Erythroblast (primary cell): ENCODE measurements at regions not wholly inside any gene's neighbourhood (a gene's known extent, or its start where the extent isn't known, plus 50 kb on each side); places are given as distances from the start of the nearest gene placed in this dataset.

Experiments
- GATA1 ChIP-seq: IDR thresholded peaks from 2 replicates; pipeline ENCODE4 v1.6.1; 2011; ENCODE audit warnings: low read depth, mild to moderate bottlenecking, control low read depth, low read length, moderate library complexity
- POLR2A ChIP-seq: IDR thresholded peaks from 2 replicates; pipeline ENCODE4 v1.6.1; 2011; ENCODE audit warnings: mild to moderate bottlenecking, low read length

DNA sequence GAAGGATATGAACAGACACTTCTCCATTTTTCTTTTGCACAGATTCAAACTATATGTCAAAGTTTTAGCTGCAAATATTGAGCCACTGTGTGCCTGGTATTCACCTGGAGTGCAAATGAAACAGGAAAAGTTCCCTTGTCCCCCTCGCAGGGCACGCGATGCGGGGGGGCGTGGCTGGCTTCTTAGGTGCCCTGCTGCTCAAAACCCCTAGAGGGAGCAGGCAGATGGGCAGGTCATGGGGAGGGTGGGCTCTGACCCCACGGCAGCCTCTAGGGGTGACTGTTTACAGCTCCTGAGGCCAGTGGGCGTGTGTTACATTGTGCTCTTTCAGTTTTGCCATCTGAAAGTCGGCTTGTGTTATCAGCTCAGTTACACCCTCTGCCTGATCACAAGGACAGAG, 931.2 kb upstream of the B3GALT2 start:
- TF ChIP-seq POLR2A (no peak), GATA1 (no peak)
